ENCODE measurements at regions not wholly inside any gene's neighbourhood (a gene's known extent, or its start where the extent isn't known, plus 50 kb on each side); places are given as distances from the start of the nearest gene placed in this dataset.

DNA sequence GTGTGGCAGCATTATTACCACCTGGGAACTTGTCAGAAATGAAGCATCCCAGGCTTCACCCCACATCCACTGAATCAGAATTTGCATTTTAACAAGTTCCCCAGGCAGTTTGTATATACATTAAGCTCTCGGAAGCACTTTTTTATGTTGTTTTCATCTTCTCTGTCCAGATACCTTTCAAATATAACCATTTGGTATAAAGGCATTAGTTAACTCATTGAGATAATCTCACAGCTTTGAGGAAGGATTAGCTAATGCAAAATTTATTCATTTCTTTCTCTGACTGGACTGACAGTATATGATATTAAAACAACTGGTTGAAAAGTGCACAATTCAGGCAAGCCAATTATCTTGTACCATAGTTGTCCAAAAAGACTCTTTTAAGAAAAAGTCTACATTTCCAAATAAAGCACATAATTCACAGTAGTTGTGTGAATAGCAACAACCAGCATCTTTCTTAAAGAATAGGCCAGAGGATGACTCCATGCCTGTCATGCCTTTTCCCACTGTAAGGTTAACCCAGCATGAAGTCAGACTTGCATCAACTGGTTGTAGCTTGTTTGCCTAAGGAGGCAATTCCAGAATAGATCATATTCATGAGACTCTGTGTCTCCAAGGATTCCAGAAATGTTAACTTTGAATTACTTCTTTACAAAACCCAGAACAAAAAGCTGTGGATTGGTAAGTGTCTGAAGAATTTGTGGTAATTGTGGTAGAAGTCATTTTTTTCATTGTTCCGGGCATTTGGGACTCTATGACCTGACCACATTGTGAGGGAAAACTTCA is 254.3 kb upstream of the SESN3 start:
- no peak overlapping the region for H3K4me3 ChIP-seq (ENCODE audit: low read depth, low read length)
- H3K27me3 ChIP-seq (ENCODE audit: insufficient read depth, low read length) = no peaks in the 10 kb centered on the region
- H3K23ac ChIP-seq (ENCODE audit: low read length) = no peak overlapping the region
- H3K14ac ChIP-seq (ENCODE audit: low read length) = no peak overlapping the region
- H3K4ac ChIP-seq (ENCODE audit: low read depth, low read length) = no peak overlapping the region
- H4K12ac ChIP-seq (ENCODE audit: low read depth, low read length) = no peak overlapping the region
- no peak overlapping the region for H2BK120ac ChIP-seq (ENCODE audit: insufficient read depth, low read length, poor library complexity)
- H3K9ac ChIP-seq (ENCODE audit: low read length) = no peak overlapping the region
- H3K4me2 ChIP-seq (ENCODE audit: low read length) = no peak overlapping the region
- no peak overlapping the region for H4K8ac ChIP-seq (ENCODE audit: low read depth, low read length)
- peaks cover 2 to 4% of the 10 kb centered on the region in 2 experiments for H3K4me1 ChIP-seq (ENCODE audit: control insufficient read depth in 1 of 2, insufficient read depth in 2 of 2, low read length in 2 of 2)
- H2AK5ac ChIP-seq (ENCODE audit: low read length) = no peak overlapping the region
- no peak overlapping the region for H2AFZ ChIP-seq (ENCODE audit: insufficient read depth, low read length, poor library complexity)
- no peak overlapping the region for H3K27ac ChIP-seq (ENCODE audit: low read depth, low read length)
- peaks cover 2% of the 10 kb centered on the region for H3K79me2 ChIP-seq (ENCODE audit: control insufficient read depth, insufficient read depth, low read length, poor library complexity)
- H3K79me1 ChIP-seq (ENCODE audit: low read length) = peaks cover 4% of the 10 kb centered on the region
- H2BK12ac ChIP-seq (ENCODE audit: low read length) = no peak overlapping the region
- no CpG with 5 or more reads among the region's 2 CpGs for WGBS (ENCODE audit: extremely low coverage, insufficient coverage, insufficient read length)
- H4K91ac ChIP-seq (ENCODE audit: low read depth, low read length) = no peak overlapping the region
- H3K9me3 ChIP-seq (ENCODE audit: insufficient read depth, low read depth, low read length) = peaks cover 1% of the 10 kb centered on the region
- H3K36me3 ChIP-seq (ENCODE audit: control insufficient read depth in 1 of 2, insufficient read depth in 2 of 2, low read length in 2 of 2) = no peaks in the 10 kb centered on the region
- DNase-seq = peak; percentile 37 to 74
- no peak overlapping the region for H3K18ac ChIP-seq (ENCODE audit: low read length)
- H2BK5ac ChIP-seq (ENCODE audit: low read depth, low read length, poor library complexity) = no peak overlapping the region

GRCh38 chr11:95483339-95483738 is 252.3 kb upstream of the SESN3 start:
- Histone ChIP-seq H3K18ac (ENCODE audit: low read length) (no peak overlapping the region), H3K36me3 (ENCODE audit: control insufficient read depth in 1 of 2, insufficient read depth in 2 of 2, low read length in 2 of 2) (no peaks in the 10 kb centered on the region), H2BK120ac (ENCODE audit: insufficient read depth, low read length, poor library complexity) (no peak overlapping the region), H3K4ac (ENCODE audit: low read depth, low read length) (no peak overlapping the region), H3K79me2 (ENCODE audit: control insufficient read depth, insufficient read depth, low read length, poor library complexity) (peaks cover 2% of the 10 kb centered on the region), H4K12ac (ENCODE audit: low read depth, low read length) (no peak overlapping the region), H3K23ac (ENCODE audit: low read length) (no peak overlapping the region), H3K9ac (ENCODE audit: low read length) (no peak overlapping the region), H2AFZ (ENCODE audit: insufficient read depth, low read length, poor library complexity) (no peak overlapping the region), H3K4me1 (ENCODE audit: control insufficient read depth in 1 of 2, insufficient read depth in 2 of 2, low read length in 2 of 2) (peaks cover 2 to 4% of the 10 kb centered on the region in 2 experiments), H4K91ac (ENCODE audit: low read depth, low read length) (no peak overlapping the region), H3K4me3 (ENCODE audit: low read depth, low read length) (no peak overlapping the region), H2BK5ac (ENCODE audit: low read depth, low read length, poor library complexity) (no peak overlapping the region), H3K9me3 (ENCODE audit: insufficient read depth, low read depth, low read length) (peaks cover 1% of the 10 kb centered on the region), H2AK5ac (ENCODE audit: low read length) (no peak overlapping the region), H3K4me2 (ENCODE audit: low read length) (no peak overlapping the region), H3K14ac (ENCODE audit: low read length) (no peak overlapping the region), H2BK12ac (ENCODE audit: low read length) (no peak overlapping the region), H3K27me3 (ENCODE audit: insufficient read depth, low read length) (no peaks in the 10 kb centered on the region), H4K8ac (ENCODE audit: low read depth, low read length) (no peak overlapping the region), H3K27ac (ENCODE audit: low read depth, low read length) (no peak overlapping the region), H3K79me1 (ENCODE audit: low read length) (peaks cover 4% of the 10 kb centered on the region)
- no peak for DNase-seq
- no CpG with 5 or more reads among the region's 4 CpGs for WGBS (ENCODE audit: extremely low coverage, insufficient coverage, insufficient read length)

DNA sequence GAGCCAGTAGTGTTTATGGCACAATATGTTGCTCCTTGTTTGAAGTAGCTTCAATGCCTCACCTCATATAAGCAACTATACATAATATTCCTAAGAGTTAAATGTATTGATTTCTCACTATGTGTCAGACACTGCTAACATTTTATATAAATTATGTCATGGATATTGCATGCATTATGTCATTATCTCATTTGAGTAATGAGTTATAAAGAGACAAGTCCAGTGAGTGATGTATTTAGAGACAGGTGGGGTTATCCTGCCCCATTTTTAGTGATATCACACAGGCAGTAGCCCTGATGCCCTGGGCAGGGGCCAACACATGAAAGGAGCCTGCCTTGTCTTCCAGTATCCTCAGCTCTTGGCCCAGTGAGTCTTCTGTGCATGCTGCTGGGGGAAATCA is 247.0 kb upstream of the SESN3 start:
- Histone ChIP-seq H3K9me3 (ENCODE audit: insufficient read depth, low read depth, low read length) (peaks cover 1% of the 10 kb centered on the region), H2AFZ (ENCODE audit: insufficient read depth, low read length, poor library complexity) (no peak overlapping the region), H2BK5ac (ENCODE audit: low read depth, low read length, poor library complexity) (no peak overlapping the region), H3K9ac (ENCODE audit: low read length) (no peak overlapping the region), H3K27ac (ENCODE audit: low read depth, low read length) (no peak overlapping the region), H4K91ac (ENCODE audit: low read depth, low read length) (no peak overlapping the region), H3K79me1 (ENCODE audit: low read length) (no peaks in the 10 kb centered on the region), H3K23ac (ENCODE audit: low read length) (no peak overlapping the region), H3K14ac (ENCODE audit: low read length) (no peak overlapping the region), H2BK12ac (ENCODE audit: low read length) (no peak overlapping the region), H3K18ac (ENCODE audit: low read length) (no peak overlapping the region), H2AK5ac (ENCODE audit: low read length) (no peak overlapping the region), H4K12ac (ENCODE audit: low read depth, low read length) (no peak overlapping the region), H2BK120ac (ENCODE audit: insufficient read depth, low read length, poor library complexity) (no peak overlapping the region), H3K27me3 (ENCODE audit: insufficient read depth, low read length) (no peaks in the 10 kb centered on the region), H3K4me2 (ENCODE audit: low read length) (no peak overlapping the region), H4K8ac (ENCODE audit: low read depth, low read length) (no peak overlapping the region), H3K4ac (ENCODE audit: low read depth, low read length) (no peak overlapping the region), H3K4me3 (ENCODE audit: low read depth, low read length) (no peak overlapping the region), H3K79me2 (ENCODE audit: control insufficient read depth, insufficient read depth, low read length, poor library complexity) (no peaks in the 10 kb centered on the region), H3K4me1 (ENCODE audit: control insufficient read depth in 1 of 2, insufficient read depth in 2 of 2, low read length in 2 of 2) (no peaks in the 10 kb centered on the region), H3K36me3 (ENCODE audit: control insufficient read depth in 1 of 2, insufficient read depth in 2 of 2, low read length in 2 of 2) (no peaks in the 10 kb centered on the region)
- DNase-seq = no peak

DNA sequence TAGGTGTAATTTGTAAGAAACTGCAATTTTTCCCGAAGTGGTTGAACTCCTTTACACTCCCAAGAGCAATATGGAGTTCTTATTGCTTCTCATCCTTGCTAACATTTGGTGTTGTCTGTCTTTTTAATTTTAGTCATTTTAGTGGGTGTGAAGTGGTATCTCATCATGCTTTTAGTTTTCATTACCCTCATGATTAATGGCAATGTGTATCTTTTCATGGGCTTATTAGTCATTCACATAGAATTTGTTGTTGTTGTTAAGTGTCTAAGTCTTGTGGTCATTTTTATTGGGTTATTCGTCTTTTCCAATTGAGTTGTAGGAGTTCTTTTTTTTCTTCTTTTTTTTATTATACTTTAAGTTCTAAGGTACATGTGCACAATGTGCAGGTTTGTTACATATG is 238.3 kb upstream of the SESN3 start:
- Histone ChIP-seq H4K8ac (ENCODE audit: low read depth, low read length) (no peak overlapping the region), H3K4ac (ENCODE audit: low read depth, low read length) (no peak overlapping the region), H3K9me3 (ENCODE audit: insufficient read depth, low read depth, low read length) (no peaks in the 10 kb centered on the region), H2BK120ac (ENCODE audit: insufficient read depth, low read length, poor library complexity) (no peak overlapping the region), H2AK5ac (ENCODE audit: low read length) (no peak overlapping the region), H3K4me1 (ENCODE audit: control insufficient read depth in 1 of 2, insufficient read depth in 2 of 2, low read length in 2 of 2) (no peaks in the 10 kb centered on the region), H3K79me2 (ENCODE audit: control insufficient read depth, insufficient read depth, low read length, poor library complexity) (no peaks in the 10 kb centered on the region), H2AFZ (ENCODE audit: insufficient read depth, low read length, poor library complexity) (no peak overlapping the region), H3K79me1 (ENCODE audit: low read length) (no peaks in the 10 kb centered on the region), H3K23ac (ENCODE audit: low read length) (no peak overlapping the region), H3K14ac (ENCODE audit: low read length) (no peak overlapping the region), H3K4me2 (ENCODE audit: low read length) (no peak overlapping the region), H3K18ac (ENCODE audit: low read length) (no peak overlapping the region), H3K9ac (ENCODE audit: low read length) (no peak overlapping the region), H3K36me3 (ENCODE audit: control insufficient read depth in 1 of 2, insufficient read depth in 2 of 2, low read length in 2 of 2) (no peaks in the 10 kb centered on the region), H3K27ac (ENCODE audit: low read depth, low read length) (no peak overlapping the region), H3K27me3 (ENCODE audit: insufficient read depth, low read length) (no peaks in the 10 kb centered on the region), H2BK12ac (ENCODE audit: low read length) (no peak overlapping the region), H2BK5ac (ENCODE audit: low read depth, low read length, poor library complexity) (no peak overlapping the region), H4K91ac (ENCODE audit: low read depth, low read length) (no peak overlapping the region), H4K12ac (ENCODE audit: low read depth, low read length) (no peak overlapping the region), H3K4me3 (ENCODE audit: low read depth, low read length) (no peak overlapping the region)
- no peak for DNase-seq
- no CpG with 5 or more reads among the region's 2 CpGs for WGBS (ENCODE audit: extremely low coverage, insufficient coverage, insufficient read length)
